HG03575 (cell line): ENCODE measurements at regions not wholly inside any gene's neighbourhood (a gene's known extent, or its start where the extent isn't known, plus 50 kb on each side); places are given as distances from the start of the nearest gene placed in this dataset.
"Not testable (repeated sequence)": the region's sequence is repeated elsewhere in the genome, so short reads cannot be mapped to it uniquely, and the experiment has no call there.

ENCODE experiments used
- ATAC-seq: cut with Tn5 transposase; IDR thresholded peaks from one replicate; pipeline ENCODE4 v1.9.1; 2021; ENCODE audit not compliant: unreplicated experiment, insufficient number of reproducible peaks, low FRiP score; ENCODE audit errors: extremely low read depth

DNA sequence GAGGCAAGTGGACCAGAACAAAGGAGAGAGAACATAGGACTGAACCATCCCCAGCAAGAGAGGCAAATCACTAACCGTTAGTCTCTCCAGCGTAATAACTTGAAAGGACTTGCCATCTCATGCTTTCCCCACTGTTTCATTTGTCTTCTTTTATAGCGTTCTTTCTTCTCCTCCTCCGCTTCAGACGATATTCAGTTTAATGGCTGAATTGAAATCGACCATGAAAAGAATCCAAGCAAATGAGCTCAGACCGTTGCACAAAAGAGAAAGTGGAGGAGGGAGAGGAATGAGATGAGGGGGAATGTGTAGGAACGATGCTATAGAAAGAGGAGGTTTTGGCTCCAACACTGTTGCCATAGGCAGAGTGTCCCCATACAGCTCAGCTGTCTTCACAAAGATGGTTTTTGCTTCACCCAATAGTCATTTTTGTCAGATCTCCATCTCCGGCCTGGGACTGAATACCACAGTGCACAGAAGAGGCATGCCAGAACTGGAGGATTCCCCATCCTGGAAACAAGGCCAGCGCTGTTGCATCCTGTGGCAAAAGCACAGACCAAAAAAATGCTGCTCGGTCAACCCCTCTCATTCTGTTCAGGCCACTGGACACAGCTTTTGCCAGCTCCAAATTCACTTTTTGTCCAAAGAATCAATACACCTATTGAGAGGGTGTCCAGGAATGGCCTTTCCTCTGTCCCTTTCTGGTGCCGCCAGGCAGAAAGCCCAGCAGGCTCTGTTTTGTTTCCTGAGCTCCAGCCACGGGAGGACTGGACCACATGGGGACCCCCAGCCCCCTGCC is 176.1 kb downstream of the ID4 start:
- no peak for ATAC-seq

DNA sequence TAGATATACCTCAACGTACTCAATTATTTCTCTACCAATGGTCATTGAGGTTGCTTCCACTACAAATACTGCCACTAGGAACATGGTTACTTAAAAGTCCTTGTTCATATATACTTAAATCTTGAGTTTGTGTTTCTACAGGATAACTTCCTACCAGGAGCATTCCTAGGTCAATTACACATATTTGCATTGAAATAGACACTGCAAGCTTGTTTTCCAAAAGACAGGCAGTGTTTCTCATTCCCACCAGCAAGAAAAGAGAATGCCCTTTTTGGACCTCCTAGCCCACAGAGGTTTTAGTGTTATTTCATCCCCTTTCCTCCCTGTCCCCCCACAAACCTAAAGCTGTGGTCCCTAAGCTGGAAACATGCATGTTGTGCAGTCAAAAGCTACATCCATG is 177.3 kb downstream of the ID4 start:
- no peak for ATAC-seq

DNA sequence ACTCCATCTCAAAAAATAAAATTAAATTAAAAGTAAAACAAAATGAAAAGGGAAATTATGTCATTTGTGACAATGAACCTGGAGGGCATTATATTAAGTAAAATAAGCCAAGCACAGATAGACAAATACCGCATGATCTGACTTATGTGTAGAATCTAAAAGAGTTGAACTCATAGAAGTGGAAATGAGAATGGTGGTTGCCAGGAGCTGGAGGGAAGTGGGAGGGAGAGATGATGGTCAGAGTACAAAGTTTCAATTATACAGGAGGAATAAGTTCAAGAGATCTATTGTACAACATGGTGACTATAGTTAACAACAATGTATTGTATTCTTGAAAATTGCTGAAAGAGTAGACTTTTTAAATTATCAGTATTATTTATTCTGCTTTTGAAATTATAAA is 183.4 kb downstream of the ID4 start:
- no peak for ATAC-seq

DNA sequence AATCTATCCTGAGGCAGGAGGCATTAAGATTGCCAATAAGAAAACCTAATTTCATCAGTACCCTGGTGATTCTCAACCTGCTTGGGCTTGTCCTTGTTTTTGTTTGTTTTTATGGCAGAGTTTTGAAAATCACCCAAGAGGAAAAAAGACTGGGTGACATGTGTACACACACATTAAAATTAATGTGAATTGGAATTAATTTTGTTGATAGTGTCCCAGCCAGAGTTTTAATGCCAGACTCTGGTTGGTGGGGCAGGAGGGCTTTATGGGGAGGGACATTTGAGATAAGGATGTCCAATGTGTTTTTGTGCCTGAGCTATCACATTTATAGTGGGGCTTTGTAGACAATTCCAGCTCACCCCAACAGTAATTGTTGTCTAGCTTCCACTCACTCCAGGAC is 184.6 kb downstream of the ID4 start:
- no peak for ATAC-seq

DNA sequence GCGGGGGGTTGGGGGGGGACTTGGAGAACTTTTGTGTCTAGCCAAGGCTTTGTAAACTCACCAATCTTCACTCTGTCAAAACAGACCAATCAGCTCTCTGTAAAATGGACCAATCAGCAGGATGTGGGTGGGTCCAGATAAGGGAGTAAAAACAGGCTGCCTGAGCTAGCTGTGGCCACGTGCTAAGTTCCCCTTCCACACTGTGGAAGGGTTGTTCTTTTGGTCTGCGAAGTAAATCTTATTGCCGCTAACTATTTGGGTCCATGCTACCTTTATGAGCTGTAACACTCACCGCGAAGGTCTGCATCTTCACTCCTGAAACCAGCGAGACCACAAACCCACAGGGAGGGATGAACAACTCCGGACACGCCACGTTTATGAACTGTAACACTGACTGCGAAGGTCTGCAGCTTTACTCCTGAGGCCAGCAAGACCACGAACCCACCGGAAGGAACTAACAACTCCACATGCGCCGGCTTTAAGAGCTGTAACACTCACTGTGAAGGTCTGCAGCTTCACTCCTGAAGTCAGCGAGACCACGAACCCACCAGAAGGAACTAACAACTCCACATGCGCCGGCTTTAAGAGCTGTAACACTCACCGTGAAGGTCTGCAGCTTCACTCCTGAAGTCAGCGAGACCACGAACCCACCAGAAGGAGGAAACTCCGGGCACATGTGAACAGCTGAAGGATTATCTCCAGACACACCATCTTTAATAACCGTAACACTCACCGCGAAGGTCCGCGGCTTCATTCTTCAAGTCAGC is 186.6 kb downstream of the ID4 start:
- ATAC-seq = not testable (repeated sequence)

DNA sequence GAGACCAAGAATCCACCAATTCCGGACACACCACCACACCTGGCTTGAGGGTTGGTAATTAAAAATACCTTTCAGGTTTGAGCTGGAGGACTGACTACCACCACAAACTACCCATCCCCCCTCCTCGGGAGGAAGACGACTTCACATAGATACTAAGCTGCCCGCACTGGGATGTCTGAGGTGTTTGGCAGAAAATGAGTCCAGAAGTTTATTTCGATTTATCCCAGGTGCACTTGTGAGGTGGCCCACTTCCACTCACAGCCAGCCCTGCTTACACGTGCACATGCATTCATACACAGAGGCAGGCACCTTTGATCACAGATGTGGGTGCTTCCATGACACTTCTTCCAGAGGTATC is 187.1 kb downstream of the ID4 start:
- no peak for ATAC-seq

DNA sequence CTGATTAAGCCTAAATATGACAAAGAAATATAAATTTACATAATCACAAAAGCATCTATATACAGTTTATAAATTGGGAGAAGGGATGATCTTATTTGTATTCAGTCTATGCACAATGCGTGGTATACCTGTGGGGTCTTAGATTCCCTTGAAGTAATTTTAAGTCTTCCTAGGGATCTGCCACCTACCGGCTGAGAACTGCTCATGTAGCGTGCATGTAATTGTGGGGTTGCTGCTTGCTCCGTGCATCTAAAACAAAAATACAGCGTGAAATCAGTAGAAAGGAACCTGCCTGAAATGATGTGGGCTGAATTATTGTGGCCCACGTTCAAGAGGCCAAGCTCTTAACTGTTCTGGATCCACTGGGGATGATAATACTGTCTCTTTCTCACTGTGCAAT is 187.3 kb downstream of the MBOAT1 start:
- ATAC-seq = no peak

DNA sequence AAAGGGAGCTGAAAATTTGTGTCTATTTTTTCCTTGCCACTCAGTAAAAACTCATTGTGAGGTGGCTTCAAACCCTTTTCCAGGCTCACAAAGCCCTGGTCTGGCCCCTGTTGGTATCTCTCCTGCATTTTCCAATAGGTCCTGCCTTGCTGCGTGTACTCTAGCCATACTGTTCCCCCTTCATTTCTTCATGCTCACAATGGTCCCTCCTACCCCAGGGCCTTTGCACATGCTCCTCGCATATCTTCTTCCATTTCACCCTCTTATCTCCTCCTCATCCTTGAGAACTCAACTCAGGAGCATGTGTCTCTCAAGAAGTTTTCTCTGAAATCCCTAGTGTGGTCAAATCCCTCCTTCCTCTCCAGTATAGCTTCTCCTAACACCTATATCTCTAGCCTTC is 186.6 kb downstream of the MBOAT1 start:
- ATAC-seq = no peak

DNA sequence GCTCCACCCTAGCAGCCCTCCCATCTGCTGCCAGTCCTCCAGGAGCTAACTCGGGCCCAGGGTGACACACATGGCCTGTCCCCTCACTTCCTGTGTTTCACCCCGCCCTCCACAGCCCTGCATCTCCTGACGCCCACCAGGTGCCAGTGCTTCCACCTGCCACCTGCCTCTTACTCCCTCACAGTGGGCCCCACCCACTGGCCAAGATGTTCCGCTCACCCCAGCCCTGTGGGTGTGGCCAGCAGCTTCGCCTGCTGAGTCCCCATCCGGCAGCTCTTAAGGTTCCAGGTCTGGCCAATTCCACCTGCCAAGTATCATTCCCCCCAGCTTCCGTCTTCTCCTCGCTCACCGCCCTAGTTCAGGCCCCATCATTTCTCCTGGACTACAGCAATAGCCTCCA is 184.1 kb downstream of the MBOAT1 start:
- no peak for ATAC-seq

DNA sequence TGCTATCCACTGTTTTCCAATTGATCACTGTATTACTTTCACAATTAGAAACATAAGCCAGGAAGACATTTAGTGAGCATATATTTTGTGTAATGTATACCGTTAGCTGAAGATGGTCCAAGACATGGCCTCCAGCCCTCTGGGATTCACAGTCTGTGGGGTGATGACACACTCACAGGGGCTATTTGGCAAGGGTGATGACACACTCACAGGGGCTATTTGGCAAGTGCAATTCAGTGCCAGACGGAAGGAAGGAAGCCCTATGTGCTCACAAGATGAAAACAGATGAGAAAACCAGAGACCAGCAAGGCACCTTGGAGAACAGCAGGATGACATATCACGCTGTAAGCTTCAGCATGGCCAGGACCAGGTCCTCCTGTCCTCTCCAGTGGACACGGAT is 183.7 kb downstream of the MBOAT1 start:
- ATAC-seq = no peak

DNA sequence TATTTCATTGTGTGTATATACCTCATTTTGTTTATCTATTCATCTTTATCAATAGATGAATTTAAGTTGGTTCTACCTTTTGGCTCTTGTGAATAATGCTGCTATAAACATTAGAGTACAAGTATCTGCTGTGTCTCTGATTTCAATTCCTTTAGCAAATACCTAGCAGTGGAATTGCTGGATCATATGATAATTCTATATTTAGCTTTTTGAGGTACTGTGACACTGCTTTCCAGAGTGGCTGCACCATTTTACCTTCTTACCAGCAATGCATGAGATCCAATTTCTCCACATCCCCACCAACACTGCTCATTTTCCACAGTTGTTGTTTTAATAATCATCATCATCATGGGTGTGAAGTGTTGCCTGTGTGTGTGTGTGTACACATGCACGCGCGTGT is 182.3 kb downstream of the MBOAT1 start:
- ATAC-seq = no peak

DNA sequence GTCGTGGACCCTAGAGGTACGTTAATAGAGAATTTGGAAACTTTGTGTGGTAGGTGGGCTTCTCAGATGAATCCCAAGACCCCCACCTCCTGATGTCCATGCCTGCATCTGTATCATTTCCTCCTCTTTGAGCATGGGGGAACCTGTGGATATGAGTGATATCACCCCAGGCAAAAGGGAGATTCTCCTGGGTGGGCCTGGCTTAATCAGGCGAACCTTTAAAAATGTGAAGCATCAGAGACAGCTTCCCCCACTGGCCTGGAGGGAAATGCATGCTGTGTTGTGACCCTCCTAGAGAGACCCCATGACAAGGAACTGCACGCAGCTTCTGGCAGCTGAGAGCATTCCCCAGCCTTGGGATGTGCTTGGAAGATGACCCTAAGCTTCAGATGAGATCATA is 180.9 kb downstream of the MBOAT1 start:
- ATAC-seq = no peak

DNA sequence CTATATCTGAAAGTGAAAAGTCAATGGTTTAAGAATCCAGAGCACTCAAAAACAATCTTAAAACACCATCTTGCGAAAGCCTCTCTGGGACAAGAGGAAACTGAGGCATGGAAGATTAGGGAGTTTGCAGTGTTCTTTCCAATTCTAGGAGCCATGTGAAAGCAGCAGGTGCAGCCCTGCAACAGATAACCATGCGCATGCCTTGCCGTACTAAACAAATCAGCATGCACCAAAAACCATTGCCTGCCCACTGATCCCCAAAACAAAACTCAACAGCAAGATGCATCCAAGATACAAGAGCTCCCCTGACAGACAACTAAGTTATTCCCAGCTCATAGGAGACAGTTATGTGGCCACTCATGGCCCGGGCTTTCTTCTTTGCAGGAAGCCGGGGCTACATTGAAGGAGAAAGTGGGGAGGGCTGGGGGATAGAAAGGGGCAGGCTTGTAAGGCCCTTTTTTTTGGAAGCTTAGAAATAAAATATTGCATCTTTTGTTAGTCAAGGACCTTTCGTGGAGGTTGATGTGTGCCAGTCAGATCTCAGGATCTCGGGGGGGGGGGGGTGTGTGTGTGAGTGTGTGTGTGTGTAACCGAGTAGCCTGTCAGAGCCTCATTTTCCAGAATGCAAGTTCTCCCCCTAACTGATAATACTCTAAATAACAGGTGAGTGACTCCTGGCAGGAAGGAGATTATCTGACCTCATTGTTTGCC is 178.4 kb downstream of the MBOAT1 start:
- ATAC-seq = no peak

DNA sequence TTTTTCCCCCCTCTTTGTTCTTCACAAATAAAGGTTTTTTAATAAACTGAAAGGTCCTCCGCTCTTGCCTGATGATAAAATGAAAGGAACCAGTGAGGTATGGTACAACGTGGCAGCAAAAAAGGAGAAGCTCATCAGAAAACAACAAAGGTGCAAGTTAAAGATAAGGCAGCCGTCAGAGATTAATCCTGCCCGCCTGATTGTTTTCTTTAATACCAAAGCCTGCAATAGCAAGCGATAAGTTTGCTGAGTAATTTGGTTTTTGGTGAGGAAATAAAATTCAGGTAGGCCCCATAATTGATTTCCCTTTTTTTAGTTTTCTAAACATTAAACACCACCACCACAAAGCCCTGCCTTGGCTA is 177.9 kb downstream of the MBOAT1 start:
- no peak for ATAC-seq

DNA sequence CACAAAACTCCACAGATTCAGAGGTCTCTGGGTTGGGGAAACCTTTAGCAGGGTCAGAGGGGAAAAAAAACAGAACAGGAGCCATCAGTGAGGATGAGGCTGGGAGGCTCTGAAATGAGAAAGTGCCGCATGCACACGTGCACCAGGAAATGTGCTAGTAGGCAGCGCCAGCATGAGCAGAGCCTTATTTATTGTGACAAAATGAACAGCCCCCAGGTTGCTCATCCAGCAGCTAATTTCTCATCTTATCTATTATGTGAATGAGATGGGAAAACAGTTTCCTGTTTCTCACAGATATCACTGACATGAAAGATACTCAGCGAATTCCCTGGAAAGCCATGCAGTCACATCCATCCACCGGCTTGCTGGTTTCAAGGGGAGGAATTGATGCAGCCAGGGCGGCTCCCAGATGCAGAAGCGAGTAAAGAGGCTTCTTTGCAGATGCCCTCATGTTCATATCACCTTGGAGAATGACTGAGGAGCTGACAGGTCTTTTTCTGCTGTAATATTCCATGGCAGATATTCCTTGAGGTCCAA is 176.1 kb downstream of the MBOAT1 start:
- ATAC-seq = no peak

DNA sequence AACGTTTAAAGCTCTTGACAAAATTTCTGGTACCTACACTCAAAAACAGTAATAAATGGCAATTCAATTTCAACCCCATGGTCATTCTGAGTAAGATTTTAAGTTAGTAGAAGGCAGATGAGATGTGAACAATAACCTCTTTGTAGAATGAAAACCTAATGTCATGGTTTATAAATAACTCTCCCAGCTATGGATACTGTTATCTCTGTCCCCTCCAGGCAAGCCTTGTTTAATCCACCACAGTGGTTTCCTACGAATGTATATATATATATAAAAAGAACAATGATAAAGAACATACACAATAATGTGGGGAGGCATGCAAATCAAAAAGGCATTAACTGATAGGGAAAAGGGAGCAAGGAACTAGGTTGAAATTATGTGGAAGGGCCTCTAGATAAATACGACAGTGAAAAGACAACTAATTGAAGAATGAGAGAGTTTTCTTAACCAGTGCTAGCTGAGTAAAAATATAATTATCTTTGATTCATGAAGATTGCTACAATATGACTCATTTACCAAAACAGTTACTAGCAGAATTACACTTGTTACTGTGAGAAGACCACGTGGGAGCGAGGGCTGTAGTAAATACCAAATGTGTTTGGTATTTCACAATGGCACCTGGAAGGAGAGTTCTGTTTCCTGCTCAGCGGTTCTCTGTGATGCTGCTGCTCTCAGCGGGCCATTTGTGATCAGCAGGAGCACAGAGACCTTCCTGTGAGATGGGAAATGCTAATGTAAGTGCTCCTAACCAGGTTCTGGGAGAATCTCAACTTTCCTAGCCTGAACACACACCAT is 173.7 kb downstream of the MBOAT1 start:
- no peak for ATAC-seq

DNA sequence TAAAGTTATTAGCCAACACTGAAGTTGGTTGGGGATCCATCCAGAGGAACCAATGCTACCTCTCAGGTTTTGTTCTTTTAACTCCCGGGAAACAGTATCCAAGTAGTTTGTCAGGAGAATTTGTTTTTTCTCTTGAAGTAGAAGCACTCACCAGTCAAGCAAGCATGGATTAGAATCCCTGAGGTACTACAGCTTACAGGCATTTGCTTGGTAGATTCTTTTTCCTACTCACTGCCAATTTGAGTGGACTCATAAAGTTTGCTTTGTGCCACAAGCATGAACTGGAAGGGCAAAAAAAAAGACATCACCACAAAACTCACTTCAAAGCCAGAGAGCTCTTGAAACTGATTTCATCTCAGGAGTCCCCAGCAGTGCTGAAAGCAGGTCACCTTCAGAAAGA is 167.4 kb downstream of the MBOAT1 start:
- ATAC-seq = no peak
